NT2/D1 (cell line): ENCODE measurements at regions not wholly inside any gene's neighbourhood (a gene's known extent, or its start where the extent isn't known, plus 50 kb on each side); places are given as distances from the start of the nearest gene placed in this dataset.

Experiments
- YY1 ChIP-seq: IDR thresholded peaks from 2 replicates; pipeline ENCODE4 v1.6.1; 2011; ENCODE audit not compliant: insufficient read length, insufficient read depth
- ZNF274 ChIP-seq: IDR thresholded peaks from 2 replicates; pipeline ENCODE4 v1.6.1; 2011; ENCODE audit warnings: mild to moderate bottlenecking, low read depth, low read length

- TF ChIP-seq ZNF274: no peak
- no peak for TF ChIP-seq YY1
Measured at GRCh38 chr6:153572371-153572770, 441.3 kb upstream of the RGS17 start.
